ENCODE measurements at regions not wholly inside any gene's neighbourhood (a gene's known extent, or its start where the extent isn't known, plus 50 kb on each side); places are given as distances from the start of the nearest gene placed in this dataset.
A peak's percentile ranks its signal among the peaks of the same experiment; 100 is the strongest.

GRCh38 chrX:38927592-38927991 is 126.3 kb downstream of the MID1IP1 start:
- Mint-ChIP-seq H3K27ac (no peak overlapping the region), H3K27me3 (no peaks in the 10 kb centered on the region), H3K4me1 (ENCODE audit: low read depth) (no peaks in the 10 kb centered on the region), H3K36me3 (ENCODE audit: insufficient read depth) (no peaks in the 10 kb centered on the region), H3K9me3 (ENCODE audit: low read depth) (peaks cover 11% of the 10 kb centered on the region), H3K4me3 (ENCODE audit: low read depth) (no peak overlapping the region)
- TF ChIP-seq, protein P1, sequence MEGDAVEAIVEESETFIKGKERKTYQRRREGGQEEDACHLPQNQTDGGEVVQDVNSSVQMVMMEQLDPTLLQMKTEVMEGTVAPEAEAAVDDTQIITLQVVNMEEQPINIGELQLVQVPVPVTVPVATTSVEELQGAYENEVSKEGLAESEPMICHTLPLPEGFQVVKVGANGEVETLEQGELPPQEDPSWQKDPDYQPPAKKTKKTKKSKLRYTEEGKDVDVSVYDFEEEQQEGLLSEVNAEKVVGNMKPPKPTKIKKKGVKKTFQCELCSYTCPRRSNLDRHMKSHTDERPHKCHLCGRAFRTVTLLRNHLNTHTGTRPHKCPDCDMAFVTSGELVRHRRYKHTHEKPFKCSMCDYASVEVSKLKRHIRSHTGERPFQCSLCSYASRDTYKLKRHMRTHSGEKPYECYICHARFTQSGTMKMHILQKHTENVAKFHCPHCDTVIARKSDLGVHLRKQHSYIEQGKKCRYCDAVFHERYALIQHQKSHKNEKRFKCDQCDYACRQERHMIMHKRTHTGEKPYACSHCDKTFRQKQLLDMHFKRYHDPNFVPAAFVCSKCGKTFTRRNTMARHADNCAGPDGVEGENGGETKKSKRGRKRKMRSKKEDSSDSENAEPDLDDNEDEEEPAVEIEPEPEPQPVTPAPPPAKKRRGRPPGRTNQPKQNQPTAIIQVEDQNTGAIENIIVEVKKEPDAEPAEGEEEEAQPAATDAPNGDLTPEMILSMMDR (IDR thresholded peaks at IDR 0.05; ENCODE audit: unreplicated experiment), result no peak
- no peak for DNase-seq (ENCODE audit: low spot score, unreplicated experiment)

- Mint-ChIP-seq H3K27ac (peak overlapping the region; percentile 35), H3K4me1 (ENCODE audit: low read depth) (no peaks in the 10 kb centered on the region), H3K4me3 (ENCODE audit: low read depth) (no peak overlapping the region), H3K27me3 (no peaks in the 10 kb centered on the region), H3K9me3 (ENCODE audit: low read depth) (peaks cover 11% of the 10 kb centered on the region), H3K36me3 (ENCODE audit: insufficient read depth) (no peaks in the 10 kb centered on the region)
- no peak for DNase-seq (ENCODE audit: low spot score, unreplicated experiment)
- TF ChIP-seq, protein P1 (IDR thresholded peaks at IDR 0.05; ENCODE audit: unreplicated experiment), result no peak
These were observed 128.7 kb downstream of the MID1IP1 start for GRCh38 chrX:38929966-38930421.

GRCh38 chrX:38930474-38930873 is 129.2 kb downstream of the MID1IP1 start:
- Mint-ChIP-seq H3K4me3 (ENCODE audit: low read depth) (no peak overlapping the region), H3K27ac (no peak overlapping the region), H3K9me3 (ENCODE audit: low read depth) (peaks cover 10% of the 10 kb centered on the region), H3K36me3 (ENCODE audit: insufficient read depth) (no peaks in the 10 kb centered on the region), H3K4me1 (ENCODE audit: low read depth) (no peaks in the 10 kb centered on the region), H3K27me3 (no peaks in the 10 kb centered on the region)
- DNase-seq (ENCODE audit: low spot score, unreplicated experiment), result no peak
- TF ChIP-seq, protein P1 (IDR thresholded peaks at IDR 0.05; ENCODE audit: unreplicated experiment), result no peak

DNA sequence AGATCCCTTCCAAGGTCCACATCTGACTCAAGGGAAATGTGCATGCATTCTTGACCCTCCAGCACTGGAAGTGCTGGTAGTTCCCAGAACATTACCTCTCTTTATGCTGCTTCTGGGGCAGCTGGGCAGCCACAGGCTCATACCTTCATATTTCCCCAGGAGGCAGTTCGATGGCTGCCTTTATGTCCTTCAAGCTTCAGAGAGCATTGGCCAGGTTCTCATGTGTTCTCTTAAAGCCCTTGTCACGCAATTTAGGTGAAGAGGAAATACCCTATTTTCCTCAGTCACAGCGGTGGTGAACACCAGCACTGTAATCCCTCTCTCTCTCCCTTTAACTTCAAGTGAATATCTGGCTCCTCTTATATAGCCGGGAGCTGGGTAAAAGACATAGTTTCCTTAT is 134.3 kb downstream of the MID1IP1 start:
- Mint-ChIP-seq H3K4me3 (ENCODE audit: low read depth) (no peak overlapping the region), H3K36me3 (ENCODE audit: insufficient read depth) (no peaks in the 10 kb centered on the region), H3K9me3 (ENCODE audit: low read depth) (peaks cover 5% of the 10 kb centered on the region), H3K27ac (no peak overlapping the region), H3K4me1 (ENCODE audit: low read depth) (peaks cover 2% of the 10 kb centered on the region), H3K27me3 (peaks cover 5% of the 10 kb centered on the region)
- no peak for DNase-seq (ENCODE audit: low spot score, unreplicated experiment)
- TF ChIP-seq, protein P1 (IDR thresholded peaks at IDR 0.05; ENCODE audit: unreplicated experiment), result no peak

DNA sequence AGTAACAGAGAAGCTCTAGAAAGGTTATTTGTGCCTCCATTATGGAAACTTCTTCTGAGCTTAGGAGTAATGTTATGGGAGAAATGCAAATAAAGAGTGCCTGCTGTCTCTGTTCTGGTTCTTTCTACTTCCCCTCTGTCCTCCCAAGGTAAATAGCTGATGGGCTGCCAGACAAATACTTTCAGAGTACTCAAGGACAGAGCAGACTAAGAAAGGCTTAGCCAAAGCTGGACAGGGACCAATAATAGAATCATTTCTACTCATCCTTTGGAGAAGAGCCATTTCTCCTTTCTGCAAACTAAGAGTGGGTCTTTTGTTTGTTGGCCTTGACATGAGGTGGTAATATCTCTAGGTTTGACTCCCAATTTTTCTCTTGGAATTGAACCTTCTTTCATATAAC is 136.1 kb downstream of the MID1IP1 start:
- TF ChIP-seq, protein P1 (IDR thresholded peaks at IDR 0.05; ENCODE audit: unreplicated experiment), result no peak
- peaks cover 5% of the 10 kb centered on the region for H3K27me3 Mint-ChIP-seq
- H3K4me1 Mint-ChIP-seq (ENCODE audit: low read depth), result peaks cover 2% of the 10 kb centered on the region
- DNase-seq (ENCODE audit: low spot score, unreplicated experiment), result no peak
- no peak overlapping the region for H3K27ac Mint-ChIP-seq
- H3K36me3 Mint-ChIP-seq (ENCODE audit: insufficient read depth), result no peaks in the 10 kb centered on the region
- no peak overlapping the region for H3K4me3 Mint-ChIP-seq (ENCODE audit: low read depth)
- H3K9me3 Mint-ChIP-seq (ENCODE audit: low read depth), result peaks cover 13% of the 10 kb centered on the region
